WERI-Rb-1 (cell line): ENCODE measurements at regions not wholly inside any gene's neighbourhood (a gene's known extent, or its start where the extent isn't known, plus 50 kb on each side); places are given as distances from the start of the nearest gene placed in this dataset.
A peak's percentile ranks its signal among the peaks of the same experiment; 100 is the strongest.
"Not testable (repeated sequence)": the region's sequence is repeated elsewhere in the genome, so short reads cannot be mapped to it uniquely, and the experiment has no call there.

Experiments used
- DNase-seq: peaks from one replicate; pipeline ENCODE4 v3.0.0-alpha.2; 2020
- H3K27ac ChIP-seq: fragments of 250-450 bp; sonication (Bioruptor Pico); 2 replicates; pipeline ENCODE4 v1.5.1; 2020; ENCODE audit warnings: mild to moderate bottlenecking, moderate library complexity
- H3K27me3 ChIP-seq: fragments of 250-450 bp; sonication (Bioruptor Pico); 2 replicates; pipeline ENCODE4 v1.5.1; 2021; ENCODE audit warnings: mild to moderate bottlenecking, low read depth, moderate library complexity; ENCODE audit not compliant: insufficient read depth, severe bottlenecking
- H3K36me3 ChIP-seq: fragments of 250-450 bp; sonication (Bioruptor Pico); 2 replicates; pipeline ENCODE4 v1.5.1; 2020; ENCODE audit warnings: mild to moderate bottlenecking, moderate library complexity
- H3K4me3 ChIP-seq: 2 replicates; pipeline ENCODE4 v1.5.1; 2011; ENCODE audit warnings: low read depth, mild to moderate bottlenecking, control low read depth, low read length
- H3K9me3 ChIP-seq: fragments of 250-450 bp; sonication (Bioruptor Pico); 2 replicates; pipeline ENCODE4 v1.5.1; 2021; ENCODE audit warnings: mild to moderate bottlenecking, moderate library complexity; ENCODE audit not compliant: severe bottlenecking
- TF ChIP-seq, protein P1 (sequence below): IDR thresholded peaks from 2 replicates; pipeline ENCODE4 v1.5.1; 2011; ENCODE audit warnings: low read depth, mild to moderate bottlenecking, control low read depth, inconsistent platforms, low read length

DNA sequence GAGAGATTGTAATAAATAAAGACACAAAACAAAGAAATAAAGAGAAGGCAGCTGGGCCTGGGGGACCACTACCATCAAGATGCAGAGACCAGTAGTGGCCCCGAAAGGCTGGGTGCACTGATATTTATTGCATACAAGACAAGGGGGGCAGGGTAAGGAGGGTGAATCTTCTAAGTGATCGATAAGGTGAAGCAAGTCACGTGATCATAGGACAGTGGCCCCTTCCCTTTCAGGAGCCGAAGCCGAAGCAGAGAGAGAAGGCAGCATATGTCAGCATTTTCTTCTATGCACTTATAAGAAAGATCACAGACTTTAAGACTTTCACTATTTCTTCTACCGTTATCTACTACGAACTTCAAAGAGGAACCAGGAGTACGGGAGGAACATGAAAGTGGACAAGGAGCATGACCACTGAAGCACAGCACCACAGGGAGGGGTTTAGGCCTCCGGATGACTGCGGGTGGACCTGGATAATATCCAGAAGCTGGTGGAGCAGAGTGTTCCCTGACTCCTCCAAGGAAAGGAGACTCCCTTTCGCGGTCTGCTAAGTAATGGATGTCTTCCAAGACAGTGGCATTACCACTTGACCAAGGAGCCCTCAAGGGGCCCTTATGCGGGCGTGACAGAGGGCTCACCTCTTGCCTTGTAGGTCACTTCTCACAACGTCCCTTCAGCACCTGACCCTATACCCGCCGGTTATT, 126.4 kb downstream of the RBM46 start:
- not testable (repeated sequence) for H3K4me3 ChIP-seq, H3K9me3 ChIP-seq, DNase-seq, H3K36me3 ChIP-seq, H3K27me3 ChIP-seq, H3K27ac ChIP-seq

DNA sequence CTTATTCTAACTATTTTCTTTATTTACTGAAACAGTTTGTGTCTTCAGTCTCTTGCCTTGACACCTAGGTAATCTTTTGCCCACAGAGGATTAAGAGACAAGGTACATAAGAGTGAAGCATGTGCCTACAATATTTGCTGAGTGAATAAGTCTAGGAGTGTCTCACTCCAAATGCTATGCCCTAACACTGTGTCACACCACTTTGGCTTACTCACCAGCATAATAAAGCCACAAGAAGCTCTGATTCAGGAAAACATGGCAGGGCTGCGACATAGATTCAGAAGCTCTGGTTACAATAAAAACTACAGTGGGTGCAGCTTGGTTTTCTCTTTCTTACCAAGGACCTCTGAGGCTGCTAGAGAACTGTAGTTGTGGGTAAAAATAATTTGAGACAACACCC, 127.1 kb downstream of the RBM46 start:
- Histone ChIP-seq H3K4me3 (no peak overlapping the region), H3K27me3 (no peaks in the 10 kb centered on the region), H3K36me3 (no peaks in the 10 kb centered on the region), H3K27ac (no peak overlapping the region), H3K9me3 (no peaks in the 10 kb centered on the region)
- TF ChIP-seq, protein P1, sequence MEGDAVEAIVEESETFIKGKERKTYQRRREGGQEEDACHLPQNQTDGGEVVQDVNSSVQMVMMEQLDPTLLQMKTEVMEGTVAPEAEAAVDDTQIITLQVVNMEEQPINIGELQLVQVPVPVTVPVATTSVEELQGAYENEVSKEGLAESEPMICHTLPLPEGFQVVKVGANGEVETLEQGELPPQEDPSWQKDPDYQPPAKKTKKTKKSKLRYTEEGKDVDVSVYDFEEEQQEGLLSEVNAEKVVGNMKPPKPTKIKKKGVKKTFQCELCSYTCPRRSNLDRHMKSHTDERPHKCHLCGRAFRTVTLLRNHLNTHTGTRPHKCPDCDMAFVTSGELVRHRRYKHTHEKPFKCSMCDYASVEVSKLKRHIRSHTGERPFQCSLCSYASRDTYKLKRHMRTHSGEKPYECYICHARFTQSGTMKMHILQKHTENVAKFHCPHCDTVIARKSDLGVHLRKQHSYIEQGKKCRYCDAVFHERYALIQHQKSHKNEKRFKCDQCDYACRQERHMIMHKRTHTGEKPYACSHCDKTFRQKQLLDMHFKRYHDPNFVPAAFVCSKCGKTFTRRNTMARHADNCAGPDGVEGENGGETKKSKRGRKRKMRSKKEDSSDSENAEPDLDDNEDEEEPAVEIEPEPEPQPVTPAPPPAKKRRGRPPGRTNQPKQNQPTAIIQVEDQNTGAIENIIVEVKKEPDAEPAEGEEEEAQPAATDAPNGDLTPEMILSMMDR: no peak
- DNase-seq: no peak

DNA sequence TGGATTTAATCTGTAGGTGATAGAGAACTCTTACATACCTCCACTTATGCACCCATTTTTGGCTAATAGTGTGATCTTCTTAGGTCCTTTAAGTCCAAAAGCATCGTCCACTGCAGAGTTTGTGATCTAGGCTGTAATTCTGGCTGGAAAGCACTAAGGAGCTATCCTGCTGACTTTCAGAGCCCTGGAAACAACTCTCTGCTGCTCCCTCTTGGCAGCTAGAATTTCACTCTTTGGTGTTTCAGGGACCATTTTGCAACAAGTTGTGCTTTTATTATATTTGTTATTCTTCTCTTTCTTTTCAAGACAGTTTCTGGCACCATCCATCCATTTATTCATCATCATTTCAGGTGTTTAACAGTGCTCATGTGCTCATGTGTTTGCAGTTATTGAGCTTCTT, 130.0 kb downstream of the RBM46 start:
- no peak for DNase-seq
- Histone ChIP-seq H3K36me3 (no peaks in the 10 kb centered on the region), H3K4me3 (no peak overlapping the region), H3K27ac (no peak overlapping the region), H3K27me3 (no peaks in the 10 kb centered on the region), H3K9me3 (no peaks in the 10 kb centered on the region)
- TF ChIP-seq, protein P1: peak; percentile 33; the same call in 1 of the 2 replicates

DNA sequence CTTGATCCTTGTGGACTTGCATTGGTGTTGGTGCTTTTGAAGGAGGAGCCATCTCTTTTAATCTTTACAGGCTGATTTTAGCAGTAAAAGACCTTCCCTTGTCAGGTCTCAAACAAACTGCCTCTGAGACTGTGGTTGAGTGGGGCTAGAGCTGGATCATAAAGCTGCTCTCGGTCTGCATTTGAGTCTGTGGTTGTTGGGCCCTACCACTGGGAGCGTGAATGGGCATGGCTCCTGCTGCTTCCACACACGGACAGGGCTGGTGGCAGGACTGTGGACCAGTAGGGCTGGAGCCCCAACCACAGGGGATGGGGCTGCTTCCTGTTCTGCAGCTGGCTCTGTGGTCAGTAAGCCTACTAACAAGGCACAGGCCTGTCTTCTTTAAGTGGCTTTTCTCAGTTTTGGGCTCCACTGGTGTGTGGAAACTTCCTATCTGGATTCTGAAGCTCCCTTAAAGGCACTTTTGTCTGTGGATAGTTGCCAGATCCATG, 130.6 kb downstream of the RBM46 start:
- Histone ChIP-seq H3K27me3 (no peaks in the 10 kb centered on the region), H3K9me3 (no peaks in the 10 kb centered on the region), H3K36me3 (no peaks in the 10 kb centered on the region), H3K27ac (no peak overlapping the region), H3K4me3 (no peak overlapping the region)
- TF ChIP-seq, protein P1: no peak
- no peak for DNase-seq

DNA sequence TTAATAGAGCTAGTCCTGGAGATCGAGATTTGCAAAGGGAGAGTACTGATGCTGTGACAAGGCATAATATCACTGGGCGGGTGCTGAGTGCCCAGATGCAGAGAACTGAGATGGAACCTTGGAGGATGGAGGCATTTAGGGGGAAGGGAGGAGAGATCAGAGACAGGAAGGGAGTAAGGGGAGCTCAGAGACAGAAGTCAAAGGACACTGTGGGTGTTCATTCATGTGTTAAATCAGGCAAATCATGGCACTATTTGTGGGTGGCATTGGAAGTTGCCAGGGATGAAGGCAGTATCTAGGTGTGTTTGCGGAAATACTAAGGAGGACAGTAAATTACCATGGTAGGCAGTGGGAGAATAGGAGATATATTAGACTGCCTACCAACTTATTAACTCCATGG, 135.0 kb downstream of the RBM46 start:
- H3K9me3 ChIP-seq: no peaks in the 10 kb centered on the region
- no peak for DNase-seq
- no peaks in the 10 kb centered on the region for H3K27me3 ChIP-seq
- no peaks in the 10 kb centered on the region for H3K36me3 ChIP-seq
- H3K27ac ChIP-seq: no peak overlapping the region
- TF ChIP-seq, protein P1: no peak
- H3K4me3 ChIP-seq: no peak overlapping the region

DNA sequence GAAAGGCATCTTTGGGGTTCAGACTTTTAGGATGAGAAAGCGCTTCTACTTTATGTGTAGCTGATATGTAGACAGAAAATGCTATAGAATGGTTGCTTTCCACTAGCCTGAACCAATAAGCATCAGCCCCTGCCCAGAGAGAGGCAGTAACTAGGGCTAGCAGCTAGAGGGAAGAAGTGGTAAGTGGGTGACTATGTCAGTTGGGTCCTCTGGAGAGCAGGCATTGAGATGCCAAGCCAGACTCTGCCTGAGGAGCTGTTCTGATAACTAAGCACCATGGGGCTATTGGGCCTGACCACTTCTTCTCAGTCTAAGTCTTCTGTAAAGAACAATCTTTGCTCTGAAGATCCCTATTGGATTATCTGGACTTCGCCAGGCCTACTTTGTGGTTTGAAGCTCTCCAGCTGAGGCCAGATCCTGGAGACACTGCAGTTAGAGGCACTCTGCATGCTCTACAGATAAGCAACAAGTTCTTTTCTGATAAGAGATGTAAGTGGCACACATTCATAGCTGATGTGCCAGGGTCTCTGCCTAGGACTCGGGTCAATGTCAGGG, 146.1 kb downstream of the RBM46 start:
- no peak for DNase-seq
- Histone ChIP-seq H3K9me3 (peaks cover 9% of the 10 kb centered on the region), H3K4me3 (no peak overlapping the region), H3K27ac (no peak overlapping the region), H3K27me3 (no peaks in the 10 kb centered on the region), H3K36me3 (no peaks in the 10 kb centered on the region)
- TF ChIP-seq, protein P1: no peak
